ENCODE measurements at regions not wholly inside any gene's neighbourhood (a gene's known extent, or its start where the extent isn't known, plus 50 kb on each side); places are given as distances from the start of the nearest gene placed in this dataset.

DNA sequence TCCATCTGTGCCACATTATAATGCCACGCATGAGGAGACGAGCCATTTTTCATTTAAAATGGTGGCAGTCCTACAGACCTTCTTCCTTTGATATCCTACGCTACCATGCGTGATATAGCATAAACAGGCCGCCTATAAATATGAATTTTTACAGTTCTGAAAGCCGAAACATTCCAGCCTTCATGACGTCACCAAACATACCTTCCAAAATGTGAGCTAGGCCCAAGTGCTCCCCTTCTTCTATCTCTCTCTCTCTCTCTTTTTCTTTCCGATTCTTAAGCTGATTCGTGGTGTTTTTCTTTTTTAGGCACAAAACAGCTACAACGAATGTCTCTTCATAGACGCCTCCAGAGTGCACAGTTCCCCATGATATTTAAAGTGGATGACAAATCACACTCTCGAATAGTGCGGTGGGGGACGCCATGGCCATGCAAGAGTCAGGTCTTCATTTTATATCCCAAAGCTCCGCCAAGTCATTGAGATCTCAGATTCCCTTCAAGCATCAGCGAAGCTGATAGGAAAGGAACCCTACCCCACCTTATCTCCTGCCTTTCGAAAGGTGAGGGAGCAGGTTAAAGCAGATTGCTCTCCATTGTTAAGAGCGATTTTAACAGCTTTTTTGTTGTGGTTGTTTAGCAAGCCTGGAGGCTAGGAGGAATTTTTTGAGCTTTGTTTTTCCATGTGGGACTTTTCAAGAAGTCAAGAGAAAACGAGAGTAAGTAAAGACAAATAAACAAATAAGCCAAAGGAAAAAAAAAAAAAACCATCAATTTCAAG is 436.3 kb downstream of the CMPK2 start:
- TF ChIP-seq, protein P1, sequence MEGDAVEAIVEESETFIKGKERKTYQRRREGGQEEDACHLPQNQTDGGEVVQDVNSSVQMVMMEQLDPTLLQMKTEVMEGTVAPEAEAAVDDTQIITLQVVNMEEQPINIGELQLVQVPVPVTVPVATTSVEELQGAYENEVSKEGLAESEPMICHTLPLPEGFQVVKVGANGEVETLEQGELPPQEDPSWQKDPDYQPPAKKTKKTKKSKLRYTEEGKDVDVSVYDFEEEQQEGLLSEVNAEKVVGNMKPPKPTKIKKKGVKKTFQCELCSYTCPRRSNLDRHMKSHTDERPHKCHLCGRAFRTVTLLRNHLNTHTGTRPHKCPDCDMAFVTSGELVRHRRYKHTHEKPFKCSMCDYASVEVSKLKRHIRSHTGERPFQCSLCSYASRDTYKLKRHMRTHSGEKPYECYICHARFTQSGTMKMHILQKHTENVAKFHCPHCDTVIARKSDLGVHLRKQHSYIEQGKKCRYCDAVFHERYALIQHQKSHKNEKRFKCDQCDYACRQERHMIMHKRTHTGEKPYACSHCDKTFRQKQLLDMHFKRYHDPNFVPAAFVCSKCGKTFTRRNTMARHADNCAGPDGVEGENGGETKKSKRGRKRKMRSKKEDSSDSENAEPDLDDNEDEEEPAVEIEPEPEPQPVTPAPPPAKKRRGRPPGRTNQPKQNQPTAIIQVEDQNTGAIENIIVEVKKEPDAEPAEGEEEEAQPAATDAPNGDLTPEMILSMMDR (conservative IDR thresholded peaks at IDR 0.05), result no peak
- no peak for TF ChIP-seq EZH2 (IDR thresholded peaks at IDR 0.05; ENCODE audit: low read depth)

All from PC-9 (cell line).